HFFc6 (cell line): ENCODE measurements at regions not wholly inside any gene's neighbourhood (a gene's known extent, or its start where the extent isn't known, plus 50 kb on each side); places are given as distances from the start of the nearest gene placed in this dataset.

ENCODE experiments used
- DNase-seq: peaks from one replicate; pipeline ENCODE4 v3.0.0-alpha.2; 2018
- H3K27ac Mint-ChIP-seq: 2 replicates; pipeline ENCODE4 v1.8.0; 2020; ENCODE audit warnings: mild to moderate bottlenecking, mixed read lengths
- H3K27me3 Mint-ChIP-seq: 2 replicates; pipeline ENCODE4 v1.8.0; 2021; ENCODE audit warnings: mild to moderate bottlenecking, moderate library complexity, mixed read lengths; ENCODE audit not compliant: insufficient read depth
- H3K36me3 Mint-ChIP-seq: 2 replicates; pipeline ENCODE4 v1.8.0; 2021; ENCODE audit warnings: low read depth, mixed read lengths
- H3K4me1 Mint-ChIP-seq: 2 replicates; pipeline ENCODE4 v1.8.0; 2020; ENCODE audit warnings: low read depth, mixed read lengths
- H3K4me3 Mint-ChIP-seq: 2 replicates; pipeline ENCODE4 v1.8.0; 2020; ENCODE audit warnings: mild to moderate bottlenecking, moderate library complexity, mixed read lengths
- H3K9me3 Mint-ChIP-seq: 2 replicates; pipeline ENCODE4 v1.8.0; 2020; ENCODE audit warnings: mild to moderate bottlenecking, mixed read lengths
- TF ChIP-seq, protein P1 (sequence below): fragments of 200-600 bp; sonication (generic); IDR thresholded peaks from 2 replicates; pipeline ENCODE4 v1.5.0; 2021; ENCODE audit warnings: antibody characterized with exemption, mild to moderate bottlenecking

DNA sequence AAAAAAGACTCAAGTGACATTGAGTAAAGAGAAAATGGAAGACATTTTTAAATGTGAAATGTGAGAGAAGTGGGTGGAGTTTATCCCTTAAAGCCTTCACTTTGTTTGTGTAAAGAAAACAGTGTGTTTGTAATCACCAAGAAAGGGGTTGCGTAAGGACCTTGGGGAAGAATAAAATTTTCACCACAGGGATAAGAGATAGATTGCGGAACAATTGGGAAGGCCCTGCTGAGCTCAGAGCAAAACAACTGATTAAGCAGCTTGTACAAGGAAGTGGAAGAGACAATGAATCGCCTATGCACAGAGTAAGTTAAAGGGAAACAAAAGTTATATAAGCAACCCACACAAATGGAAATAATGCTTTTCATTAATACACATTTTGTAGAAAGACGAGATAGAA, 327.7 kb downstream of the RAD51AP2 start:
- H3K4me1 Mint-ChIP-seq = no peaks in the 10 kb centered on the region
- H3K4me3 Mint-ChIP-seq = no peak overlapping the region
- no peaks in the 10 kb centered on the region; the same call in 1 of the 2 replicates for H3K27me3 Mint-ChIP-seq
- TF ChIP-seq, protein P1, sequence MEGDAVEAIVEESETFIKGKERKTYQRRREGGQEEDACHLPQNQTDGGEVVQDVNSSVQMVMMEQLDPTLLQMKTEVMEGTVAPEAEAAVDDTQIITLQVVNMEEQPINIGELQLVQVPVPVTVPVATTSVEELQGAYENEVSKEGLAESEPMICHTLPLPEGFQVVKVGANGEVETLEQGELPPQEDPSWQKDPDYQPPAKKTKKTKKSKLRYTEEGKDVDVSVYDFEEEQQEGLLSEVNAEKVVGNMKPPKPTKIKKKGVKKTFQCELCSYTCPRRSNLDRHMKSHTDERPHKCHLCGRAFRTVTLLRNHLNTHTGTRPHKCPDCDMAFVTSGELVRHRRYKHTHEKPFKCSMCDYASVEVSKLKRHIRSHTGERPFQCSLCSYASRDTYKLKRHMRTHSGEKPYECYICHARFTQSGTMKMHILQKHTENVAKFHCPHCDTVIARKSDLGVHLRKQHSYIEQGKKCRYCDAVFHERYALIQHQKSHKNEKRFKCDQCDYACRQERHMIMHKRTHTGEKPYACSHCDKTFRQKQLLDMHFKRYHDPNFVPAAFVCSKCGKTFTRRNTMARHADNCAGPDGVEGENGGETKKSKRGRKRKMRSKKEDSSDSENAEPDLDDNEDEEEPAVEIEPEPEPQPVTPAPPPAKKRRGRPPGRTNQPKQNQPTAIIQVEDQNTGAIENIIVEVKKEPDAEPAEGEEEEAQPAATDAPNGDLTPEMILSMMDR = no peak
- no peak for DNase-seq
- no peaks in the 10 kb centered on the region; the same call in 1 of the 2 replicates for H3K36me3 Mint-ChIP-seq
- no peak overlapping the region for H3K27ac Mint-ChIP-seq
- H3K9me3 Mint-ChIP-seq = peaks cover 39% of the 10 kb centered on the region

DNA sequence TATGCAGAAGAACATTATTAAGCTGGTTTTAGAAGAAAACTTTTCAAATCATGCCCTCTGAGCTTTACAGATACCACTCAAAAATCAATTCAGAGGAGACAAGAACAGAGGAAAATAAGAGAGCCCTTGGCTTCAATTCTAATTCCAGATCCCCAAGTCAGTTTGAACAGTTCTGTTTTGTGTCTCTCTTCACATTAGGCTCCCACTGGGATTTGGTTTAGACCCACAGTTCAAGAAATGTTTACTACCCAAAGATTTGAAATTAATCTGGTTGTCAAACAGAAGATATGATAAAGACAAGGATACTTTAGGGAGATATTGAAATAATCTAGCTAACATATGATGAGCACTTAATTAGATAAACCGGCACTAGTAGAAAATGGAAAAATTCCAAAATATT, 329.5 kb downstream of the RAD51AP2 start:
- no peak for DNase-seq
- Mint-ChIP-seq H3K9me3 (peaks cover 40% of the 10 kb centered on the region), H3K36me3 (no peaks in the 10 kb centered on the region)

DNA sequence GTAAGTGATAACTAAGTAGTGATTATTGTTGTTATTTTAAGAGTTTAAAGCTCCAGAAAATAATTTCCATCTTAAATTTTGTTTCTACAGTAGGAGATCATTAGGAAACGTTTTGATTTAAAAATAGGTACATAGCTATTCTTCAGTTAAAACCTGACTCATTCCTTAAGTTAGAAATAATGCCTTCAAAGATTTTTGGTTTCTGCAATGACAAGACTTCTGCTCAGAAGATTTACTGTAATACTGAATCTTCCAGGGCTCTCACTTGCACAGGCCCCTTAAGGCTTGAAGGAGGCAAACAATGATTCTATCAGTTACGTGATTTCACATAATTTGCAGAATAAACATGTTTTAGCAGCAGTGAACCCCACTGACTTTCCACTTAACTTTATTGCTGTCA, 333.7 kb downstream of the RAD51AP2 start:
- peaks cover 31% of the 10 kb centered on the region for H3K9me3 Mint-ChIP-seq
- TF ChIP-seq, protein P1 = no peak
- H3K36me3 Mint-ChIP-seq = no peaks in the 10 kb centered on the region
- H3K27me3 Mint-ChIP-seq = no peaks in the 10 kb centered on the region; the same call in 1 of the 2 replicates
- no peak for DNase-seq
- no peak overlapping the region for H3K27ac Mint-ChIP-seq
- no peak overlapping the region for H3K4me3 Mint-ChIP-seq
- H3K4me1 Mint-ChIP-seq = no peaks in the 10 kb centered on the region

More for the DNA sequence above, 329.5 kb downstream of the RAD51AP2 start:
- Mint-ChIP-seq H3K27me3 (no peaks in the 10 kb centered on the region; the same call in 1 of the 2 replicates), H3K4me3 (no peak overlapping the region), H3K4me1 (no peaks in the 10 kb centered on the region), H3K27ac (no peak overlapping the region)
- TF ChIP-seq, protein P1 = no peak

DNA sequence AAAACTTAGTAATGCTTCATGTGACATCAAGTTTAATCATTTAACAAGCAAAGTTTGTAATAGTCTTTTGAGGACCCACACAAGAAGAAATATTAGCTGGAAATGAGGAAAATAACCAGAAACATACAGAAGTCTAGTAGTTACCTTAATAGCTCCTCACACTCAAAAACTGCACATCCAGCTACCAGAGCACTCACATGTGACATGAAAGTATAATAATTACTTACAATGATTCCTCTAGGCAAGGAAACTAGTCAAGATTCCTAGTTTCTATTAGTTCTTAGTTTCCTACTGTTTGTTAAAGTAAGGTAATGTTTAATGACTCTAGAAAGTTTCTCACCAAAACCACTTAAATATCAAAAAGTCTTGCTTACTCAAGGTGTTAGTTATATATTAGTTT, 335.8 kb downstream of the RAD51AP2 start:
- Mint-ChIP-seq H3K27ac (no peak overlapping the region), H3K27me3 (no peaks in the 10 kb centered on the region; the same call in 1 of the 2 replicates), H3K4me1 (no peaks in the 10 kb centered on the region), H3K9me3 (peaks cover 39% of the 10 kb centered on the region), H3K4me3 (no peak overlapping the region), H3K36me3 (no peaks in the 10 kb centered on the region)
- no peak for DNase-seq
- TF ChIP-seq, protein P1 = no peak

DNA sequence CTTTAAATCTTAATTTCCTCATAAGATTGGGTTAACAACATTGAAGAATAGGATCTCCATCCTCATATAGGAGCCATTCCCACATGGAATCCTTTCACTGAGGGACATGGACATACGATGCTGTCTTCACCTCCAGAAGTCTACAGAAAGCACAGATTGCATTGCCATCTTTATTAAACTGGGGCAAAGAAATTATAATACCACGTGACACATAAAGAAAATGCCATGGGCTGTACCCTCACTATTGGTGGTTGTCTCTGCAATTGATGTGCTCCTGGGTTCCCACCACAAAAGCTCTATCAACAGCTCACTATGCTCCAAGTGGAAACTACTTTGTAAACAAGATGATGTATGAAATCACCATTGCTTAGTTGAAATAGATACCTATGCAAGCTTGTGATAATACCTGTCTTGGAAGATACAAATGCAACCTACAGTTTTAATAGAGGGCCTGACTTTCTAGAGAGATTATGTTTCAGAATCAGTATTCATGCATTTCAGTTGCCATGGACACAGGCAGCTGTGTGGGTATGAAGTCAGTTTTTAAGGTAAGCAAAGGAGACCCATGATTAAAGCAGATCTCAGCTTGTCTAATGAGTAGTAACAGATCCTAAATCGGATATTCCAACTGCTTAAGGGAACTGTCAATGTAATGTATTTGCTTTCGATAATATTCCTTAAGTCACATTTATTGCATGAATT, 337.0 kb downstream of the RAD51AP2 start:
- no peak for DNase-seq
- TF ChIP-seq, protein P1 = no peak
- no peaks in the 10 kb centered on the region for H3K36me3 Mint-ChIP-seq
- H3K9me3 Mint-ChIP-seq = peaks cover 43% of the 10 kb centered on the region
- H3K4me3 Mint-ChIP-seq = no peak overlapping the region
- H3K27ac Mint-ChIP-seq = no peak overlapping the region
- no peaks in the 10 kb centered on the region for H3K27me3 Mint-ChIP-seq
- H3K4me1 Mint-ChIP-seq = no peaks in the 10 kb centered on the region
